Hematopoietic multipotent progenitor cell treated with erythropoietin and hydrocortisone succinate and interleukin-3 and kit ligand, for 15 days (in vitro differentiated cells): ENCODE measurements at regions not wholly inside any gene's neighbourhood (a gene's known extent, or its start where the extent isn't known, plus 50 kb on each side); places are given as distances from the start of the nearest gene placed in this dataset.
"Not testable (repeated sequence)": the region's sequence is repeated elsewhere in the genome, so short reads cannot be mapped to it uniquely, and the experiment has no call there.

ENCODE experiments used
- DNase-seq: peaks from one replicate; pipeline ENCODE4 v3.0.0-alpha.2; 2015; ENCODE audit warnings: low spot score

GRCh38 chr7:46291050-46291438, 370.0 kb upstream of the IGFBP3 start:
- no peak for DNase-seq

- DNase-seq = no peak
Observed at GRCh38 chr7:46290374-46291049, 369.4 kb upstream of the IGFBP3 start.

GRCh38 chr7:46288861-46289260, 367.8 kb upstream of the IGFBP3 start:
- no peak for DNase-seq

- DNase-seq = no peak
Observed at GRCh38 chr7:46288010-46288409, 366.9 kb upstream of the IGFBP3 start.

GRCh38 chr7:46286957-46287356, 365.9 kb upstream of the IGFBP3 start:
- no peak for DNase-seq

- no peak for DNase-seq
Observed at GRCh38 chr7:46286356-46286755, 365.3 kb upstream of the IGFBP3 start.

GRCh38 chr7:46285878-46286277, 364.8 kb upstream of the IGFBP3 start:
- DNase-seq = no peak

GRCh38 chr7:46283852-46284251, 362.8 kb upstream of the IGFBP3 start:
- no peak for DNase-seq

GRCh38 chr7:46282155-46282554, 361.1 kb upstream of the IGFBP3 start:
- DNase-seq = no peak

GRCh38 chr7:46281071-46281470, 360.0 kb upstream of the IGFBP3 start:
- no peak for DNase-seq

GRCh38 chr7:46279290-46279689, 358.2 kb upstream of the IGFBP3 start:
- no peak for DNase-seq

GRCh38 chr7:46264646-46265045, 343.6 kb upstream of the IGFBP3 start:
- no peak for DNase-seq

GRCh38 chr7:46261638-46262037, 340.6 kb upstream of the IGFBP3 start:
- not testable (repeated sequence) for DNase-seq

GRCh38 chr7:46259947-46260346, 338.9 kb upstream of the IGFBP3 start:
- DNase-seq = no peak

GRCh38 chr7:46257761-46258448, 336.8 kb upstream of the IGFBP3 start:
- no peak for DNase-seq

- DNase-seq = no peak
Observed at GRCh38 chr7:46256870-46257661, 336.0 kb upstream of the IGFBP3 start.

GRCh38 chr7:46253520-46253919, 332.4 kb upstream of the IGFBP3 start:
- DNase-seq = no peak

GRCh38 chr7:46247664-46248063, 326.6 kb upstream of the IGFBP3 start:
- DNase-seq = no peak

- DNase-seq = no peak
Observed at GRCh38 chr7:46245586-46246111, 324.6 kb upstream of the IGFBP3 start.

- DNase-seq = no peak
Observed at GRCh38 chr7:46244757-46245156, 323.7 kb upstream of the IGFBP3 start.

- no peak for DNase-seq
Observed at GRCh38 chr7:46243406-46243805, 322.3 kb upstream of the IGFBP3 start.

GRCh38 chr7:46239846-46240245, 318.8 kb upstream of the IGFBP3 start:
- no peak for DNase-seq

GRCh38 chr7:46237466-46237865, 316.4 kb upstream of the IGFBP3 start:
- no peak for DNase-seq
